H1 (cell line): ENCODE measurements at regions not wholly inside any gene's neighbourhood (a gene's known extent, or its start where the extent isn't known, plus 50 kb on each side); places are given as distances from the start of the nearest gene placed in this dataset.

ENCODE experiments used
- CTCF ChIA-PET: fragments of 300-600 bp; sonication (Branson Sonifier 250); formaldehyde crosslinking; loops from one replicate; lab custom pipeline; 2021; ENCODE audit not compliant: partially characterized antibody; lab: Charles Lee
- POLR2A ChIA-PET: fragments of 300-600 bp; sonication (Branson Sonifier 250); formaldehyde crosslinking; loops from one replicate; lab custom pipeline; 2021; ENCODE audit warnings: inconsistent platforms; ENCODE audit not compliant: partially characterized antibody; lab: Charles Lee
- DNase-seq, 2 experiments: peaks; one replicate each; pipeline versions ENCODE4 v3.0.0 to v3.0.0-alpha.2; 2010 to 2022; ENCODE audit warnings: low spot score in 2 of 2, low read depth in 1 of 2, mixed read lengths in 1 of 2
- FAIRE-seq: peaks from 2 replicates; lab custom pipeline; 2011; peaks lifted over from hg19 to GRCh38; lab: Jason Lieb, UNC
- H2AFZ ChIP-seq: 2 replicates; pipeline ENCODE4 v1.8.1; 2012; ENCODE audit warnings: low read length, inconsistent platforms
- H2AK5ac ChIP-seq: 2 replicates; pipeline ENCODE4 v1.6.1; 2013; ENCODE audit warnings: low read depth, low read length
- H2BK120ac ChIP-seq: replicated peaks from 2 replicates; pipeline ENCODE3; 2013; ENCODE audit warnings: low read depth, low read length, inconsistent platforms
- H2BK12ac ChIP-seq: 2 replicates; pipeline ENCODE4 v1.6.1; 2013; ENCODE audit warnings: low read depth, low read length
- H2BK15ac ChIP-seq: 2 replicates; pipeline ENCODE4 v1.6.1; 2013; ENCODE audit warnings: low read length
- H2BK20ac ChIP-seq: 2 replicates; pipeline ENCODE4 v1.6.1; 2013; ENCODE audit warnings: low read length
- H2BK5ac ChIP-seq: 2 replicates; pipeline ENCODE4 v1.6.1; 2013; ENCODE audit warnings: low read depth, low read length
- H3K14ac ChIP-seq: 2 replicates; pipeline ENCODE4 v1.6.1; 2013; ENCODE audit warnings: inconsistent platforms; ENCODE audit not compliant: insufficient read length
- H3K18ac ChIP-seq: 2 replicates; pipeline ENCODE4 v1.6.1; 2013; ENCODE audit warnings: low read length; ENCODE audit errors: extremely low read depth
- H3K23ac ChIP-seq: 2 replicates; pipeline ENCODE4 v1.6.1; 2013; ENCODE audit warnings: inconsistent platforms; ENCODE audit not compliant: insufficient read length
- H3K23me2 ChIP-seq: 2 replicates; pipeline ENCODE4 v1.6.1; 2013; ENCODE audit warnings: low read depth, low read length
- H3K27ac ChIP-seq: 2 replicates; pipeline ENCODE4 v1.6.1; 2011; ENCODE audit warnings: low read depth, low read length, inconsistent platforms
- H3K27me3 ChIP-seq, 4 experiments: replicated peaks in 1 of 4; 1 replicate in 1 of 4; 2 replicates in 3 of 4; pipeline versions ENCODE4 v1.6.1 to v1.8.1; 2011 to 2013; ENCODE audit warnings: low read length in 3 of 4, mild to moderate bottlenecking in 3 of 4, inconsistent platforms in 2 of 4, mixed read lengths in 2 of 4, moderate library complexity in 1 of 4; ENCODE audit not compliant: control insufficient read depth in 3 of 4, insufficient read depth in 3 of 4; ENCODE audit errors: extremely low read depth in 1 of 4
- H3K36me3 ChIP-seq, 4 experiments: 2 replicates each; pipeline versions ENCODE4 v1.6.1 to v1.8.1; 2011 to 2013; ENCODE audit warnings: mild to moderate bottlenecking in 4 of 4, low read length in 3 of 4, moderate library complexity in 2 of 4, control low read depth in 1 of 4, inconsistent platforms in 1 of 4; ENCODE audit not compliant: insufficient read depth in 4 of 4, control insufficient read depth in 2 of 4
- H3K4ac ChIP-seq: replicated peaks from 2 replicates; pipeline ENCODE3; 2013; ENCODE audit warnings: low read length, low read depth, mixed read lengths, inconsistent platforms; ENCODE audit not compliant: insufficient read length
- H3K4me1 ChIP-seq, 4 experiments: replicated peaks in 1 of 4; 1 replicate in 1 of 4; 2 replicates in 3 of 4; pipeline versions ENCODE4 v1.6.1 to v1.8.1; 2011 to 2013; ENCODE audit warnings: low read length in 3 of 4, inconsistent platforms in 2 of 4, mixed read lengths in 1 of 4; ENCODE audit not compliant: insufficient read depth in 4 of 4, control insufficient read depth in 3 of 4
- H3K4me2 ChIP-seq, 2 experiments: 2 replicates each; pipeline versions ENCODE4 v1.6.1 to v1.8.1; 2011 to 2013; ENCODE audit warnings: low read depth in 2 of 2, low read length in 2 of 2, control low read depth in 1 of 2, inconsistent platforms in 1 of 2, mild to moderate bottlenecking in 1 of 2; ENCODE audit not compliant: insufficient read depth in 1 of 2
- H3K4me3 ChIP-seq, 4 experiments: fragments of 200-600, 300-600 bp in 1 of 4; sonication (generic), shearing (Covaris generic), sonication (Bioruptor Twin) in 1 of 4; 2 replicates each; pipeline versions ENCODE4 v1.5.1 to v1.8.1; 2011 to 2016; ENCODE audit warnings: low read length in 4 of 4, low read depth in 3 of 4, control low read depth in 2 of 4, inconsistent platforms in 2 of 4, mild to moderate bottlenecking in 2 of 4, mixed read lengths in 1 of 4, moderate library complexity in 1 of 4; ENCODE audit not compliant: insufficient read depth in 2 of 4; ENCODE audit errors: extremely low read depth in 1 of 4
- H3K56ac ChIP-seq: replicated peaks from 2 replicates; pipeline ENCODE3; 2013; ENCODE audit warnings: low read depth, mild to moderate bottlenecking, mixed read lengths, low read length, inconsistent platforms; ENCODE audit not compliant: insufficient read length
- H3K79me1 ChIP-seq: 2 replicates; pipeline ENCODE4 v1.6.1; 2013; ENCODE audit warnings: low read depth, low read length, control low read depth
- H3K79me2 ChIP-seq, 2 experiments: 2 replicates each; pipeline versions ENCODE4 v1.6.1 to v1.8.1; 2012 to 2013; ENCODE audit warnings: low read length in 2 of 2, mild to moderate bottlenecking in 2 of 2, inconsistent platforms in 1 of 2; ENCODE audit not compliant: insufficient read depth in 2 of 2, control insufficient read depth in 1 of 2
- H3K9ac ChIP-seq, 4 experiments: replicated peaks in 1 of 4; 1 replicate in 1 of 4; 2 replicates in 3 of 4; pipeline versions ENCODE4 v1.6.1 to v1.8.1; 2011 to 2013; ENCODE audit warnings: low read depth in 3 of 4, low read length in 3 of 4, control low read depth in 2 of 4, mild to moderate bottlenecking in 2 of 4, moderate library complexity in 2 of 4, inconsistent platforms in 1 of 4; ENCODE audit errors: extremely low read depth in 1 of 4
- H3K9me3 ChIP-seq, 2 experiments: 2 replicates each; pipeline versions ENCODE4 v1.6.1 to v1.8.1; 2012 to 2013; ENCODE audit warnings: mild to moderate bottlenecking in 2 of 2, moderate library complexity in 2 of 2, control low read depth in 1 of 2, inconsistent platforms in 1 of 2, low read depth in 1 of 2, low read length in 1 of 2, mixed read lengths in 1 of 2; ENCODE audit not compliant: insufficient read depth in 2 of 2
- H4K20me1 ChIP-seq, 2 experiments: replicated peaks in 1 of 2; 2 replicates each; pipeline versions ENCODE3 to v1.8.1; 2011 to 2013; ENCODE audit warnings: inconsistent platforms in 2 of 2, low read length in 2 of 2, mild to moderate bottlenecking in 1 of 2; ENCODE audit not compliant: insufficient read depth in 2 of 2, control insufficient read depth in 1 of 2
- H4K5ac ChIP-seq: 2 replicates; pipeline ENCODE4 v1.6.1; 2013; ENCODE audit warnings: low read length, low read depth, mixed read lengths, inconsistent platforms; ENCODE audit not compliant: insufficient read length
- H4K8ac ChIP-seq: 2 replicates; pipeline ENCODE4 v1.8.0; 2013; ENCODE audit warnings: mild to moderate bottlenecking, moderate library complexity, low read length, inconsistent platforms; ENCODE audit not compliant: insufficient read depth; ENCODE audit errors: extremely low read depth
- H4K91ac ChIP-seq: replicated peaks from 2 replicates; pipeline ENCODE3; 2013; ENCODE audit warnings: low read length, mixed read lengths, inconsistent platforms; ENCODE audit not compliant: insufficient read length
- POU5F1 ChIP-seq: IDR thresholded peaks from 2 replicates; pipeline ENCODE4 v1.6.1; 2011; ENCODE audit warnings: low read depth, mild to moderate bottlenecking, low read length, moderate library complexity
- RAD21 ChIP-seq, 2 experiments: IDR thresholded peaks in 1 of 2; conservative IDR thresholded peaks in 1 of 2; 2 replicates each; pipeline ENCODE4 v1.6.1; 2011; ENCODE audit warnings: low read depth in 2 of 2, low read length in 2 of 2, improper control_type of control experiment in 1 of 2, inconsistent platforms in 1 of 2, mild to moderate bottlenecking in 1 of 2, moderate library complexity in 1 of 2
- WGBS, 2 experiments: shearing (Covaris generic) in 1 of 2; methylation state at CpG; one replicate each; pipeline versions ENCODE4 v1.1.6 to v1.1.7; 2013 to 2015; ENCODE audit warnings: low lambda C conversion rate in 2 of 2, mixed read lengths in 2 of 2, inconsistent platforms in 1 of 2, low coverage in 1 of 2, missing lambda C conversion rate in 1 of 2; ENCODE audit not compliant: insufficient replicate concordance in 2 of 2, insufficient coverage in 1 of 2, insufficient read length in 1 of 2; ENCODE audit errors: extremely low coverage in 1 of 2, missing lambda C conversion rate in 1 of 2; 5-methylcytosine and 5-hydroxymethylcytosine counted together

GRCh38 chr3:64360280-64360679, 135.0 kb upstream of the PRICKLE2 start:
- no peak overlapping the region for H4K91ac ChIP-seq
- no peak for FAIRE-seq
- H4K20me1 ChIP-seq, result no peaks in the 10 kb centered on the region
- ChIA-PET CTCF (interaction anchor here (0.6 to 2.2 kb wide), 7 partner anchors 9 to 982 kb away, joined by 3 to 10 read pairs (median 3); no protein-coding TSS in a partner anchor), POLR2A (interaction anchor here (0.7 to 0.9 kb wide), 2 partner anchors 10 to 140 kb away, joined by 3 read pairs; no protein-coding TSS in a partner anchor)
- H3K56ac ChIP-seq, result no peak overlapping the region
- peaks cover 0 to 6% (median 3%) of the 10 kb centered on the region in 4 experiments; a peak in 4 of 7 replicates for H3K4me1 ChIP-seq
- H3K36me3 ChIP-seq, result no peaks in the 10 kb centered on the region
- no peak overlapping the region for H4K8ac ChIP-seq
- no peaks in the 10 kb centered on the region for H3K9me3 ChIP-seq
- no peak overlapping the region for H3K23ac ChIP-seq
- no peak overlapping the region for H2BK5ac ChIP-seq
- no peaks in the 10 kb centered on the region for H3K23me2 ChIP-seq
- no peak overlapping the region for H2AK5ac ChIP-seq
- no peak for DNase-seq
- no peak overlapping the region for H2BK20ac ChIP-seq
- WGBS, 2 experiments, result 86% methylated on average over 6 of the region's 6 CpGs; no CpG with 5 or more reads in 1 of the 2 experiments
- H3K4me2 ChIP-seq, result no peak overlapping the region
- no peak overlapping the region for H4K5ac ChIP-seq
- H3K14ac ChIP-seq, result no peak overlapping the region
- no peaks in the 10 kb centered on the region for H3K79me2 ChIP-seq
- no peak overlapping the region for H2BK15ac ChIP-seq
- H3K4me3 ChIP-seq, result no peak overlapping the region
- no peak overlapping the region for H3K4ac ChIP-seq
- H2BK12ac ChIP-seq, result no peak overlapping the region
- H3K27ac ChIP-seq, result no peak overlapping the region
- no peaks in the 10 kb centered on the region for H3K27me3 ChIP-seq
- no peak overlapping the region for H3K18ac ChIP-seq
- no peak overlapping the region for H2BK120ac ChIP-seq
- no peak overlapping the region for H3K9ac ChIP-seq
- no peaks in the 10 kb centered on the region for H3K79me1 ChIP-seq
- H2AFZ ChIP-seq, result no peak overlapping the region
- TF ChIP-seq RAD21 (IDR thresholded peaks at IDR 0.05 in 1 of 2, conservative IDR thresholded peaks at IDR 0.05 in 1 of 2; ENCODE audit: low read depth in 2 of 2, low read length in 2 of 2) (peak in 1 of 2 experiments; percentile 17; a peak in 1 of 4 replicates), POU5F1 (no peak)
